CD4-positive, alpha-beta T cell treated with Interleukin-17A for 1 hour (primary cell): ENCODE measurements at regions not wholly inside any gene's neighbourhood (a gene's known extent, or its start where the extent isn't known, plus 50 kb on each side); places are given as distances from the start of the nearest gene placed in this dataset.

ENCODE experiments used
- DNase-seq: peaks from one replicate; pipeline ENCODE4 v3.0.0-alpha.2; 2020

GRCh38 chr13:72527333-72527732 lies 200.1 kb downstream of the MZT1 start:
- no peak for DNase-seq

- no peak for DNase-seq
These were observed 203.8 kb downstream of the MZT1 start for GRCh38 chr13:72523593-72523992.

- no peak for DNase-seq
These were observed 204.4 kb downstream of the MZT1 start for GRCh38 chr13:72523049-72523448.

GRCh38 chr13:72521940-72522661 lies 205.3 kb downstream of the MZT1 start:
- no peak for DNase-seq

- no peak for DNase-seq
These were observed 213.3 kb downstream of the MZT1 start for GRCh38 chr13:72514146-72514545.

GRCh38 chr13:72508392-72508791 lies 219.0 kb downstream of the MZT1 start:
- DNase-seq: no peak

- DNase-seq: no peak
These were observed 219.8 kb downstream of the MZT1 start for GRCh38 chr13:72507416-72508199.

- DNase-seq: no peak
These were observed 220.7 kb downstream of the MZT1 start for GRCh38 chr13:72506706-72507105.

- DNase-seq: no peak
These were observed 222.1 kb downstream of the MZT1 start for GRCh38 chr13:72505376-72505775.

GRCh38 chr13:72504131-72504841 lies 223.1 kb downstream of the MZT1 start:
- no peak for DNase-seq

GRCh38 chr13:72500851-72501250 lies 226.6 kb downstream of the MZT1 start:
- DNase-seq: no peak

GRCh38 chr13:72495681-72496080 lies 231.7 kb downstream of the MZT1 start:
- no peak for DNase-seq

- no peak for DNase-seq
These were observed 237.7 kb downstream of the MZT1 start for GRCh38 chr13:72489751-72490150.

GRCh38 chr13:72473321-72473720 lies 254.1 kb downstream of the MZT1 start:
- no peak for DNase-seq

GRCh38 chr13:72469906-72470305 lies 257.5 kb downstream of the MZT1 start:
- no peak for DNase-seq

- no peak for DNase-seq
These were observed 263.9 kb downstream of the MZT1 start for GRCh38 chr13:72463561-72463960.

- no peak for DNase-seq
These were observed 264.7 kb downstream of the MZT1 start for GRCh38 chr13:72462726-72463125.

GRCh38 chr13:72462166-72462565 lies 265.3 kb downstream of the MZT1 start:
- no peak for DNase-seq

GRCh38 chr13:72458701-72459100 lies 268.7 kb downstream of the MZT1 start:
- DNase-seq: no peak

- no peak for DNase-seq
These were observed 270.3 kb downstream of the MZT1 start for GRCh38 chr13:72457151-72457550.

GRCh38 chr13:72456486-72456885 lies 270.9 kb downstream of the MZT1 start:
- DNase-seq: no peak

GRCh38 chr13:72453161-72453560 lies 274.3 kb downstream of the MZT1 start:
- DNase-seq: no peak

- no peak for DNase-seq
These were observed 279.3 kb downstream of the MZT1 start for GRCh38 chr13:72448082-72448481.

GRCh38 chr13:72444999-72445398 lies 282.4 kb downstream of the MZT1 start:
- no peak for DNase-seq
